ENCODE measurements at regions not wholly inside any gene's neighbourhood (a gene's known extent, or its start where the extent isn't known, plus 50 kb on each side); places are given as distances from the start of the nearest gene placed in this dataset.

GRCh38 chr18:9047715-9048114 is 54.8 kb upstream of the NDUFV2 start:
- TF ChIP-seq JUND (IDR thresholded peaks at IDR 0.05): no peak
- no peak for TF ChIP-seq RAD21 (IDR thresholded peaks at IDR 0.05)
- TF ChIP-seq, protein P1, sequence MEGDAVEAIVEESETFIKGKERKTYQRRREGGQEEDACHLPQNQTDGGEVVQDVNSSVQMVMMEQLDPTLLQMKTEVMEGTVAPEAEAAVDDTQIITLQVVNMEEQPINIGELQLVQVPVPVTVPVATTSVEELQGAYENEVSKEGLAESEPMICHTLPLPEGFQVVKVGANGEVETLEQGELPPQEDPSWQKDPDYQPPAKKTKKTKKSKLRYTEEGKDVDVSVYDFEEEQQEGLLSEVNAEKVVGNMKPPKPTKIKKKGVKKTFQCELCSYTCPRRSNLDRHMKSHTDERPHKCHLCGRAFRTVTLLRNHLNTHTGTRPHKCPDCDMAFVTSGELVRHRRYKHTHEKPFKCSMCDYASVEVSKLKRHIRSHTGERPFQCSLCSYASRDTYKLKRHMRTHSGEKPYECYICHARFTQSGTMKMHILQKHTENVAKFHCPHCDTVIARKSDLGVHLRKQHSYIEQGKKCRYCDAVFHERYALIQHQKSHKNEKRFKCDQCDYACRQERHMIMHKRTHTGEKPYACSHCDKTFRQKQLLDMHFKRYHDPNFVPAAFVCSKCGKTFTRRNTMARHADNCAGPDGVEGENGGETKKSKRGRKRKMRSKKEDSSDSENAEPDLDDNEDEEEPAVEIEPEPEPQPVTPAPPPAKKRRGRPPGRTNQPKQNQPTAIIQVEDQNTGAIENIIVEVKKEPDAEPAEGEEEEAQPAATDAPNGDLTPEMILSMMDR (IDR thresholded peaks at IDR 0.05; ENCODE audit: low read depth, low read length, missing input control): no peak
- no peak for TF ChIP-seq TAF1 (conservative IDR thresholded peaks at IDR 0.05)
- no peak for TF ChIP-seq MAX (IDR thresholded peaks at IDR 0.05)
- no peak for TF ChIP-seq SP1 (IDR thresholded peaks at IDR 0.05)
- TF ChIP-seq REST (IDR thresholded peaks at IDR 0.05): no peak
- TF ChIP-seq YY1 (IDR thresholded peaks at IDR 0.05): no peak
- TF ChIP-seq ZBTB33 (IDR thresholded peaks at IDR 0.05): no peak
- no peak for TF ChIP-seq RXRA (IDR thresholded peaks at IDR 0.05)
- no peak for TF ChIP-seq ATF3 (IDR thresholded peaks at IDR 0.05)
- no peak for TF ChIP-seq GABPA (IDR thresholded peaks at IDR 0.05 in 1 of 2, conservative IDR thresholded peaks at IDR 0.05 in 1 of 2)
